ENCODE measurements at regions not wholly inside any gene's neighbourhood (a gene's known extent, or its start where the extent isn't known, plus 50 kb on each side); places are given as distances from the start of the nearest gene placed in this dataset.

DNA sequence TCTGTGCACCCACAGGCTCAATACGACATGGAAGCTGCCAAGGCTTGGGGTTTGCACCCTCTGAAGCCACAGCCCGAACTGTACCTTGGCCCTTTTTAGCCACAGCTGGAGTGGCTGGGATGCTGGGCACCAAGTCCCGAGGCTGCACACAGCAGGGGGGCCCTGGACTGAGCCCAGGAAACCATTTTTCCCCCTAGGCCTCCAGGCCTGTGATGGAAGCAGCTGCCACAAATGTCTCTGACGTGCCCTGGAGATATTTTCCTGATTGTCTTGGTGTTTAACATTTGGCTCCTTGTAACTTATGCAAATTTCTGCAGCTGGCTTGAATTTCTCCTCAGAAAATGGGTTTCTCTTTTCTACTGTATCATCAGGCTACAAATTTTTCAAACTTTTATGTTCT is 82.3 kb upstream of the LPAR1 start:
- peaks cover 28% of the 10 kb centered on the region for H3K9me3 Mint-ChIP-seq
- H3K4me3 Mint-ChIP-seq: no peak overlapping the region
- H3K27ac Mint-ChIP-seq: no peak overlapping the region
- no peak for DNase-seq
- no peaks in the 10 kb centered on the region for H3K27me3 Mint-ChIP-seq (ENCODE audit: insufficient read depth)
- TF ChIP-seq, protein P1, sequence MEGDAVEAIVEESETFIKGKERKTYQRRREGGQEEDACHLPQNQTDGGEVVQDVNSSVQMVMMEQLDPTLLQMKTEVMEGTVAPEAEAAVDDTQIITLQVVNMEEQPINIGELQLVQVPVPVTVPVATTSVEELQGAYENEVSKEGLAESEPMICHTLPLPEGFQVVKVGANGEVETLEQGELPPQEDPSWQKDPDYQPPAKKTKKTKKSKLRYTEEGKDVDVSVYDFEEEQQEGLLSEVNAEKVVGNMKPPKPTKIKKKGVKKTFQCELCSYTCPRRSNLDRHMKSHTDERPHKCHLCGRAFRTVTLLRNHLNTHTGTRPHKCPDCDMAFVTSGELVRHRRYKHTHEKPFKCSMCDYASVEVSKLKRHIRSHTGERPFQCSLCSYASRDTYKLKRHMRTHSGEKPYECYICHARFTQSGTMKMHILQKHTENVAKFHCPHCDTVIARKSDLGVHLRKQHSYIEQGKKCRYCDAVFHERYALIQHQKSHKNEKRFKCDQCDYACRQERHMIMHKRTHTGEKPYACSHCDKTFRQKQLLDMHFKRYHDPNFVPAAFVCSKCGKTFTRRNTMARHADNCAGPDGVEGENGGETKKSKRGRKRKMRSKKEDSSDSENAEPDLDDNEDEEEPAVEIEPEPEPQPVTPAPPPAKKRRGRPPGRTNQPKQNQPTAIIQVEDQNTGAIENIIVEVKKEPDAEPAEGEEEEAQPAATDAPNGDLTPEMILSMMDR (IDR thresholded peaks at IDR 0.05): no peak
- H3K36me3 Mint-ChIP-seq (ENCODE audit: low read depth): peaks cover 26% of the 10 kb centered on the region
- H3K4me1 Mint-ChIP-seq (ENCODE audit: low read depth): peaks cover 33% of the 10 kb centered on the region

DNA sequence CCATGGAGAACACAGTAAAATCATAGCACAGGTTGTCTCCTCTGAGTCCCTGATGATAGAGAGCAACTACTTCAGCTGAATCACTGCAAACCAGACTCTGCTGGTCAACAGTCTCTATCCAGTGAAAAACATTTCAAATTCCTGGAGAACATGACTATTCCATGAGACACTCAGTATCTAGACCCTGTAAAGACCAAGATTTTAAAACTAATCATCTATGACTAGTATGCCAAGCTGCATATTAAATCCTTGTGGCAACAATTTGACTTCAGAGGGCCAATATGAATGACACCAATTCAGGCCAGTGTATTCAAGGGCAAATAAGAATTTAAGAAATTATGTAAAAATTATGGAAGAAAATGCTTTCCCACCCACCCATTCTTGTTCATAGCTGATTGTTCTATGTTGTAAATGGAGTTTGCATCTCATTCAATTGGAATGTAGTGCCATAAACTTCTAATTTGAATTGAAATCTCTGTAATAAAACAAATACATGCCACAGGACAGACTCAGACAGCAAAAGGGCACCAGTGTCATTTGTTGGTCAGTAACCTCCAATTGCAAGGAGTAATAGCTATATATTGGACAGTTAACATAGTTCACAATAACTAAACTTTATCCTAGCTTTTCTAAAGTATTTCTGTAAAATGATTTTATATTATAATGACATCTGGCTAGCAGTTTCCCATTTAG is 80.1 kb upstream of the LPAR1 start:
- H3K36me3 Mint-ChIP-seq (ENCODE audit: low read depth): peaks cover 26% of the 10 kb centered on the region
- peak overlapping the region; percentile 62 for H3K4me3 Mint-ChIP-seq
- H3K9me3 Mint-ChIP-seq: peaks cover 28% of the 10 kb centered on the region
- DNase-seq: peak; percentile 91
- H3K27ac Mint-ChIP-seq: peak overlapping the region; percentile 93
- no peaks in the 10 kb centered on the region for H3K27me3 Mint-ChIP-seq (ENCODE audit: insufficient read depth)
- peaks cover 44% of the 10 kb centered on the region for H3K4me1 Mint-ChIP-seq (ENCODE audit: low read depth)
- TF ChIP-seq, protein P1 (IDR thresholded peaks at IDR 0.05): no peak

DNA sequence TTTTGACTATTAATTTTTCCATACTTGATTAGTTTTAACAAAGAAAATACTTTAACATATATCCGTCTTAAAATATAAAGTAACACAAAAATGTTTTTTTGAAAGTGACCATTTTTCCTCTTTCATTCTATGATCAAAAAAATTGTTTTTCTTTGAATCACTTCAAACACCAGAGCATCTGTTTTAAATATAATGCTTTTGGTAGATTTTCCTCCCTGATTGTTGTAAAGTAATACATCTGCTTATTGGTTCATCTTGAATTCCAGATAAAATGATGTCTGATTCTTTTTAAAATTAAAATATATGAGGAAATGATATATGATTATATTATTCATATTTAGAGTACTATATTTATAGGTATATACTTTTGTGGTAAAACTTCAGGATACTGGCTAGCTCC is 76.2 kb upstream of the LPAR1 start:
- Mint-ChIP-seq H3K36me3 (ENCODE audit: low read depth) (peaks cover 4% of the 10 kb centered on the region), H3K27me3 (ENCODE audit: insufficient read depth) (peaks cover 1% of the 10 kb centered on the region; the same call in 1 of the 2 replicates), H3K27ac (no peak overlapping the region; the same call in 1 of the 2 replicates), H3K4me1 (ENCODE audit: low read depth) (peaks cover 40% of the 10 kb centered on the region), H3K4me3 (no peak overlapping the region), H3K9me3 (peaks cover 5% of the 10 kb centered on the region)
- DNase-seq: no peak
- TF ChIP-seq, protein P1 (IDR thresholded peaks at IDR 0.05): no peak

DNA sequence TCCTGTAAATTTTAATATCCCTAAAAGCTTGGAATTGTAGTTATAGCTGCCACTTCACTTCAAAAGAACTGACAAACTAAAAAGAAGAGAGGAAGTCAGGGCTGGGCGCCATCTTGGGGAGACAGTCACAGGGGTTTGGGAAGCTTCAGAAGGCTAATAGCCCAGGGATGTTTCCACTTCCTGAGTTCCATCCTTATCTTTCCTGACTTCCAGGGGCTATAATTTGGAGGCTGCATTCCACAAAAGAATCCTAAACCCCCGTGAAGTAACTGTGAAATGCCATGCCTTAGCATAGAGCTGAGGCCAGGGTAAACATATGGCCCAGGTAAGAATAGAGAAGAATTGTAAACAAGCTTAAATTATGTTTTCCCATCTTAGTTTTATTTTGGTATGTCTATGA is 75.4 kb upstream of the LPAR1 start:
- no peaks in the 10 kb centered on the region for H3K9me3 Mint-ChIP-seq
- H3K4me1 Mint-ChIP-seq (ENCODE audit: low read depth): peaks cover 37% of the 10 kb centered on the region
- peaks cover 1% of the 10 kb centered on the region; the same call in 1 of the 2 replicates for H3K27me3 Mint-ChIP-seq (ENCODE audit: insufficient read depth)
- H3K27ac Mint-ChIP-seq: no peak overlapping the region
- TF ChIP-seq, protein P1 (IDR thresholded peaks at IDR 0.05): no peak
- H3K4me3 Mint-ChIP-seq: no peak overlapping the region
- H3K36me3 Mint-ChIP-seq (ENCODE audit: low read depth): no peaks in the 10 kb centered on the region
- DNase-seq: no peak

DNA sequence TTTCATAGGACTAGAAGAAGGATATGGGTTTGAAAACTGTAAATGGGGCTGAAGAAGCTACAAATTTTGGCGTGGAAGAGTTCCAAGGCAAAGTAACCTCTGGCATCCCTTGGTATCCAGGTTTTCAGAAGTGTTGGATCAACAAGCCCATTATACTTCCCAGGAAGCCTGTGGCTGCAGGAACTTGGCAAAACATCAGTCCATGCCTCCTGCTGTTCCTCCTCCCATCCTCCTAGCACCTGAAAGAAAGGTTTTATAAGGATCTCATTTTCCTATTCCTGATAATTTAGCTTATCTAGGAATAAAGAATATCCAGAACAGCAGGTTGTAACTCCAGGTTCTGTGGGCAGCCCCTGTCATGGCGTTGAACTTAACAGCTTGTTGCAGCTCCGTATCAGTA is 72.5 kb upstream of the LPAR1 start:
- Mint-ChIP-seq H3K4me3 (no peak overlapping the region), H3K9me3 (no peaks in the 10 kb centered on the region), H3K27me3 (ENCODE audit: insufficient read depth) (peaks cover 1% of the 10 kb centered on the region; the same call in 1 of the 2 replicates), H3K4me1 (ENCODE audit: low read depth) (peaks cover 28% of the 10 kb centered on the region), H3K27ac (no peak overlapping the region), H3K36me3 (ENCODE audit: low read depth) (no peaks in the 10 kb centered on the region)
- DNase-seq: no peak
- TF ChIP-seq, protein P1 (IDR thresholded peaks at IDR 0.05): no peak

Data from HFFc6 (cell line).